GM06990 (cell line): ENCODE measurements at regions not wholly inside any gene's neighbourhood (a gene's known extent, or its start where the extent isn't known, plus 50 kb on each side); places are given as distances from the start of the nearest gene placed in this dataset.

Experiments
- DNase-seq: peaks from one replicate; pipeline ENCODE4 v3.0.0-alpha.2; 2011; ENCODE audit not compliant: insufficient read length; ENCODE audit errors: extremely low read depth
- H3K27me3 ChIP-seq: replicated peaks from 2 replicates; pipeline ENCODE4 v1.6.0; 2011; ENCODE audit warnings: low read length; ENCODE audit not compliant: control insufficient read depth, insufficient read depth
- H3K36me3 ChIP-seq: 2 replicates; pipeline ENCODE4 v1.5.1; 2011; ENCODE audit warnings: low read length; ENCODE audit not compliant: control insufficient read depth, insufficient read depth
- H3K4me3 ChIP-seq: replicated peaks from 2 replicates; pipeline ENCODE4 v1.5.1; 2011; ENCODE audit warnings: low read depth, mild to moderate bottlenecking, control low read depth, low read length
- TF ChIP-seq, protein P1 (sequence below): IDR thresholded peaks from 2 replicates; pipeline ENCODE4 v1.5.1; 2011; ENCODE audit warnings: low read length, control low read depth, mild to moderate bottlenecking, inconsistent platforms; ENCODE audit not compliant: insufficient read depth, poor library complexity, severe bottlenecking

DNA sequence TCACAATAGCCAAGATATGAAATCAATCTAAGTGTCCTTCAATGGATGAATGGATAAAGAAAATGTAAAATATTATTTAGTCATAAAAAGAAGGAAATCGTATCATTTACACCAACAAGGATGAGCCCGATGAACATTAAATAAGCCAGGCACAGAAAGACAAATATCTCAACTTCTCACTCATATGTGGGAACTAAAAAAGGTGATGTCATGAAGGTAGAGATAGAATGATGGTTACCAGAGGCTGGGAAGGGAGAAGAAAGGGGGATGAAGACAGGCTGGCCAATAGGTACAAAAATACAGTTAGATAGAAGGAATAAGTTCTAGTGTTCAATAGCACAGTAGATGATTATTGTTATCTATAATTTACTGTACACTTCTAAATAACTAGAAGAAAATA lies 94.9 kb upstream of the RAP1B start:
- H3K27me3 ChIP-seq = no peaks in the 10 kb centered on the region
- H3K36me3 ChIP-seq = no peaks in the 10 kb centered on the region
- TF ChIP-seq, protein P1, sequence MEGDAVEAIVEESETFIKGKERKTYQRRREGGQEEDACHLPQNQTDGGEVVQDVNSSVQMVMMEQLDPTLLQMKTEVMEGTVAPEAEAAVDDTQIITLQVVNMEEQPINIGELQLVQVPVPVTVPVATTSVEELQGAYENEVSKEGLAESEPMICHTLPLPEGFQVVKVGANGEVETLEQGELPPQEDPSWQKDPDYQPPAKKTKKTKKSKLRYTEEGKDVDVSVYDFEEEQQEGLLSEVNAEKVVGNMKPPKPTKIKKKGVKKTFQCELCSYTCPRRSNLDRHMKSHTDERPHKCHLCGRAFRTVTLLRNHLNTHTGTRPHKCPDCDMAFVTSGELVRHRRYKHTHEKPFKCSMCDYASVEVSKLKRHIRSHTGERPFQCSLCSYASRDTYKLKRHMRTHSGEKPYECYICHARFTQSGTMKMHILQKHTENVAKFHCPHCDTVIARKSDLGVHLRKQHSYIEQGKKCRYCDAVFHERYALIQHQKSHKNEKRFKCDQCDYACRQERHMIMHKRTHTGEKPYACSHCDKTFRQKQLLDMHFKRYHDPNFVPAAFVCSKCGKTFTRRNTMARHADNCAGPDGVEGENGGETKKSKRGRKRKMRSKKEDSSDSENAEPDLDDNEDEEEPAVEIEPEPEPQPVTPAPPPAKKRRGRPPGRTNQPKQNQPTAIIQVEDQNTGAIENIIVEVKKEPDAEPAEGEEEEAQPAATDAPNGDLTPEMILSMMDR = no peak
- H3K4me3 ChIP-seq = no peak overlapping the region
- DNase-seq = no peak

DNA sequence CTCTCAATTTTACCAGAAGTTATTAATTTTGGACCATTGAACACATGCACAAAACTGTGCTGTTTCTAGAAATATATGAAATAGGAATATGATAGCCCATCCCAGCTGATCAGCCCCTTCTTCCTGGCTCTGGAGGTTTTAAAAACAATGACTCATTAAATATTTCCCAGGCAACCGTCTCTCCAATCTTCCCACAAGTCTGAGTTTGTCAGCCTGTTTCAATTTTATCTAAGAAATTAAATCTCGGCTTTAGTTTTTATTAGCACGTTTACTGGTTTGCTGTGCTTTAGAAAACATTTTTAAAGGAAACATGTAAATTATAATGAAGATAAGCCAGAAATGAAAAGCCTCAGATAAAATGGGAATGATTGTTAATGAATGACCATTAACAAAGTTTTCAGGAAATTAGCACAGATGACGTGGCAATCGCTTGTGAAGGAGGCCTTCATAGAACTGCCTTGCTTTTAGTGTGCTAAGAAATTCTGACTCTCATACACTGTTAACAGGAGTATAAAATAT lies 89.3 kb upstream of the RAP1B start:
- H3K36me3 ChIP-seq = no peaks in the 10 kb centered on the region
- TF ChIP-seq, protein P1 = no peak
- H3K4me3 ChIP-seq = no peak overlapping the region
- no peak for DNase-seq
- no peaks in the 10 kb centered on the region for H3K27me3 ChIP-seq

DNA sequence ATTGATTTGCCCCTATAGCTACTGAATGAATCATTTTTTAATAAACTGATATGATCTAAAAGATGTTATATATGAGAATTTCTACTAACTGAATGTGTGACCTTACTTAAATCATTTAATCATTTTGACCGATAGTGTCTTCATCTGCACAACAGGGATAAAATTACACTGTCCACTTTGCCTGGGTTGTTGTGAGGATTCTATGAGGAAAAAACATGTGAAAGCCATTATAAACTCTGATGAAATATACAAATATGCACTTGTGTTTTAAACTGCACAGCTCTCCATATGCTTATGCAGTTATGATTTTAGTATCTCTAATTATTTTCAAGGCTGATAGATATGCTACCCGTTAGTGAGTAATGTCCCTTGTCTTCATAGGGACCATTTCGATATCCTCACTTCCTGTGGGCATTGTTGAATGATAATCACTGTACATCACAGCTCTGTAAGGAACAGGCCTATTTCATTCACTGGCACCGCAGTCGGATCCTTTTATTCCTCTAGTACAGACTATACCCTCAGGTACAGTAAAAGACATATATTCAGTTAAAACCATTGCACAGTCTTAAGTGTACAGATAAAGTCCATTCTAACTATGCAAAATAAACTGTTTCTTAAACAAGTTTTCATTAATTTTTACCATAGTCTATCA lies 88.7 kb upstream of the RAP1B start:
- TF ChIP-seq, protein P1 = no peak
- no peak for DNase-seq
- Histone ChIP-seq H3K36me3 (no peaks in the 10 kb centered on the region), H3K4me3 (no peak overlapping the region), H3K27me3 (no peaks in the 10 kb centered on the region)

DNA sequence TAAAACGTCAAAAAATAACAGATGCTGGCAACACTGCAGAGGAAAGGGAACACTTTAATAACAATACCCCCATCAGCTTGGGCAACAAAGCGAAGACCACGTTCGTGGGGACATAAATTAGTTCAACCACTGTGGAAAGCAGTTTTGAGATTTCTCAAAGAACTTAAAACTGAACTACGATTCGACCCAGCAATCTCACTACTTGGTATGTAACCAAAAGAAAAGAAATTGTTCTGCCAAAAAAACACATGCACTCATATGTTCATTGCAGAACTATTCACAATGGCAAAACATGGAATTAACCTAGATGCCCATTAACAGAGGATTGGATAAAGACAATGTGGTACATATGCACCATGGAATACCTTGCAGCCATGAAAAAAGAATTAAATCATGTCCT lies 81.2 kb upstream of the RAP1B start:
- Histone ChIP-seq H3K27me3 (no peaks in the 10 kb centered on the region), H3K36me3 (no peaks in the 10 kb centered on the region), H3K4me3 (no peak overlapping the region)
- no peak for DNase-seq
- TF ChIP-seq, protein P1 = no peak

DNA sequence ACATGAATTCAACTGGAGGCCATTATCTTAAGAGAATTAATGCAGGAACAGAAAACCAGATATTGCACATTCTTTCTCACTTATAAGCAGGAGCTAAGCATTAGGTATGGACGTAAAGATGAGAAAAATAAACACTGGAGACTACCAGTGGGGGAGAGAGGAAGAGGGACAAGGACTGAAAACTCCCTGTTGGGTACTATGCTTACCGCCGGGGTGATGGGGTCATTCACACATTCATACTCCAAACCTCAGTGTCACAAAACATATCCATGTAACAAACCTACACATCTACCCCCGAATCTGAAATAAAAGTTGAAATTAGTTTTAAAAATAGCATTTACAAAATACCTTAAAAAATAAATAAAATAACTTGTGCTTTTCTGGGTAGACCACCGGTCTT lies 80.8 kb upstream of the RAP1B start:
- no peak for DNase-seq
- H3K4me3 ChIP-seq = no peak overlapping the region
- TF ChIP-seq, protein P1 = no peak
- H3K27me3 ChIP-seq = no peaks in the 10 kb centered on the region
- no peaks in the 10 kb centered on the region for H3K36me3 ChIP-seq

DNA sequence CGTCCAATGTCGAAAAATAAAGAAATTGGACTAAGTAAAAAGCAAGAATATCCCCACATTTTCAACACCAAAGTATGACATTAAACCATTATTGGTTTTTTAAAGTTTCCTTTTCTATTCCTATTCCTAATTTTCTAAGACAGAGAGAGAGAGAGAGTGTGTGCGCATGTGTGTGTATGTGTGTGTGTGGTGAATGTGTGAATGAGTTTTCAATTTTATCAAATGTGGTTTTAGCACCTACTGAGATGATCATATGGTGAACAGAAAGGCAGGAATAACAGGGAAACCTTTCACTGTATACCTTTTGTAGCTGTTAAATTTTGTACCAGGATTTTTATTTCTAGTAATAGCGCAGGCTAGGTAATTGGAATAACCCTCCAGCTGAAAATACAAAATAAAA lies 80.4 kb upstream of the RAP1B start:
- TF ChIP-seq, protein P1 = no peak
- Histone ChIP-seq H3K36me3 (no peaks in the 10 kb centered on the region), H3K4me3 (no peak overlapping the region), H3K27me3 (no peaks in the 10 kb centered on the region)
- DNase-seq = no peak
